ENCODE measurements at regions not wholly inside any gene's neighbourhood (a gene's known extent, or its start where the extent isn't known, plus 50 kb on each side); places are given as distances from the start of the nearest gene placed in this dataset.
"Not testable (repeated sequence)": the region's sequence is repeated elsewhere in the genome, so short reads cannot be mapped to it uniquely, and the experiment has no call there.

DNA sequence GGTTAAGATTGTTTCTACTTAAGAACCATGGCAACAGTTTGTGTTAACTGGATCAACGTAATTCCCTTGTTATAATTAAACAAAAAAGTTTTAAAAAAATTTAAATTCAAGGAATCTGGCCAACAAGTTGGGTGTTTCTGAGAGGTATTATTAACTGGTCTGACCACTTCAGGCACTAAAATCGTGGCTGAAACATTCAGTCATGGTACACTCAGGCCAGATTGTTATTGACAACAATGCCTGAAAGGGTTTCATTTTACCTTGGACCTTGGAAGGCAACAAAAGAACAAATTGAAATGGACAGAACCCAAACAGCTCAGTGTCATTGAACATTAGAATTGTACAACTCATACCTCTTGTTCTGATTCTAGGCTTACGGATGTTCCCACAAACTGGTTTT, 103.3 kb upstream of the ARMC3 start:
- DNase-seq: no peak

DNA sequence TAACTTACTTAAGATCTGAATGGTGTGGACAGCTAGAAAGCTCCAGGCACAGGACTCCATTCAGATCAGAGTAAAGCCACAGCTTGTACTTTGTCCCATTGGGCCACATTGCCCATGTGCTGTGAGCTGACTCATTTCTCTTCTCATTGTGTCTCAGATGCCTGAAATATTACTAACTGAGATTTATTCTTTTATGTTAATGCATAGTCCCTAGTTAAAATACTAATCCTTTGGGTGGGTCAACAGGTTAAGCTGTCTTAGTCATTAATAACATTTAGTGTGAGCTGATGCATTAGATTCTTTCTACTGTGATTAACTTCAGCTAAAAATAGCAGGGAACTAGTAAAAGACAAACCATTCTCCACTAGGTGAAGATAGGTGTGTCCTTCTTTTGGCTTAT, 104.7 kb upstream of the ARMC3 start:
- DNase-seq: no peak

DNA sequence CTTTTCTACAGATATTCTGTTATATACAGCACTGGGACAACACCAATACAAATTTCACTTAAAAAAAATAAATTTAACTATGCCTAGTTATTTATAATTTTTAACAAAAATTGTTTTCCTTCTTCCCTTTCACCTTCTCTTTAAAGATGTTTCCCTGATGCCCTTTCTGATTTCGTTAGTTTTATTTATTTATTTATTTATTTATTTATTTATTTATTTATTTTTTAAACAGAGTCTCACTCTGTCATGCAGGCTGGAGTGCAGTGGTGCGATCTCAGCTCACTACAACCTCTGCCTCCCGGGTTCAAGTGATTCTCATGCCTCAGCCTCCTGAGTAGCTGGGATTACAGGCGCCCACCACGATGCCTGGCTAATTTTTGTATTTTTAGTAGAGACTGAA, 105.9 kb upstream of the ARMC3 start:
- not testable (repeated sequence) for DNase-seq

DNA sequence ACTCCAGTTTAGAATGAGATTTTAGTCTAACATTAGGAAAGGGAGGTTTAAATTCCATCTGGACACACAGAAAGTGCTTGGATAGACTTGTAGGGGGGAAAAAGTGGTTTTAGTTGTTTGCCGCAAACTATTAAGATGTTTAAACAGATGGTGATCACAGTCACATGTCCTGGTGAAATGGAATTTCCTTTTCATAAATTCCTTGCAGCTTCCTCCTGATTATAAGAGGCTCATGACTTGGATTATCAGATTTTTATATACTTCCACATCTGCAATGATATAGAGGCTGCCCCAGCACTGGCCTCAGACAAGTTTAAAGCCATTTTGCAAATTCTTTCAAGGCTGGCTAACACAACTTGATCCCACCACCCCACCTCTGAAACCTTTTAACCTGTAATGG, 106.4 kb upstream of the ARMC3 start:
- DNase-seq: no peak

DNA sequence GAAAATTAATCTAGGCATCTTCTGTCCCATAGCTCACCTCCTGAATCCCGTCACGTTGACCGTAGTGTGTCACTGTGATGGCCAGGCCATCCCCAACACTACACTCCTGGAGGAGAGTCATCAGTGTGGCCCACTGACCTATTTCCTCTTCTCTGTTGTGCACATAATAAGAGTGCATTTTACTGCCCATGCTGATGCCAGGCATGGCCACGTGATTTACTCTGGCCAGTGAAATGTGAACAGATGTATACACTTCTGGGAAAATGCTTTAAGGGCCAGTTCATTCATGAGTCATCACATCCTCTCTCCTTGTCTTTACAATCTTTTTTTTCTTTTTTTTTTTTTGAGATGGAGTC, 101.9 kb upstream of the PIP4K2A start:
- no peak for DNase-seq

DNA sequence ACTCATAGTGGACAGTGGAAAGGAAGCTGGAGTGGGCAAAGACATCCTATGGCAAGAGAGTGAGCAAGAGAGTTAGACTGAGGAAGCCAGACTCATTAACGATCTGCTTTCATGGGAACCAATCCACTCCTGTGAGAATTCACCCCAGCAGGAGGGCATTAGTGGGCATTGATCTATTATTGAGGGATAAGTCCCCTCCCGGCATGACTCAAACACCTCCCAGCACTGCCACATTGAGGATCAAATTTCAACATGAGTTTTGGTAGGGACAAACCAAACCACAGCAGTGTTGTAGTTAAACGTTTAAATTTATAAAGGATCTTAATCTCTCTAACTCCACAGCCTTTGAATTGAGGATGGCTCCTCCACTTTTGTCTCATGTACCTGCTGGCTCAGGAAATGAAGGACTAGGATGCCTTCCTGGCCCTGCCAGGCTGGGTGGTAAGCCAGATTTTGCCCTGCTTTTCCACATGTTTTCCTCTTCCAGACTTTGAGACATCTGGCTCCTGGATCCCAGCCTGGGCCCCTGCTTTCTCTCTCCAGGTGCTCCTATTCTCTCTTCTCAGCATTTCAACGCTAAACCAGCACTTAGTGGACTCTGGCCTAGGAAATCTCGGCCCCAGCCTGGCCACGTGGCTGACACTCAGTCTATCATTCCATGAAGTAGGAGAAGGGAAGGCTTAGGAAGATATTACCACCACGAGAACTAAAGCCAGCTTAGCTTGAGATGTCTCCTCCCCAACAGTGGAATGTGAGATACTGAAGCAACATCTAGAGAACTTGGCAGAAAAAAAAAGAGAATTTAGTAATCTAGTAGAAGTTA, 96.5 kb upstream of the PIP4K2A start:
- no peak for DNase-seq

DNA sequence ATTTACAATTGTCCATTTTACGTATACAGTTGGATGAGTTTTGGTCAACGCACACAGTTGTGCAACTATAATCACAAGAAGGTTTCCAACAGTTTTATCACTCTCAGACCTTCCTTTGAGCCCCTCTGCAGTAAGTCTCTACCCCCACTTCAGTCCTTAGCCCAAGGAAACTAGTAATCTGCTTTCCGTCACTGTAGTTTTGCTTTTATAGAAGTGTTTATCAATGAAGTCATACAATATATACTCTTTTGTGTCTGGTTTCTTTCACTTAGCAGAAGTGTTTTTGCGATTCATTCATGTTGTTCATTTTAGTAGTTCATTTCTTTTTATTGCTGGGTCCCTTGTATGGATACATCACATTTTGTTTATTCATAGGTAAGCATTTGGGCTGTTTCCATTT, 92.9 kb upstream of the PIP4K2A start:
- no peak for DNase-seq

DNA sequence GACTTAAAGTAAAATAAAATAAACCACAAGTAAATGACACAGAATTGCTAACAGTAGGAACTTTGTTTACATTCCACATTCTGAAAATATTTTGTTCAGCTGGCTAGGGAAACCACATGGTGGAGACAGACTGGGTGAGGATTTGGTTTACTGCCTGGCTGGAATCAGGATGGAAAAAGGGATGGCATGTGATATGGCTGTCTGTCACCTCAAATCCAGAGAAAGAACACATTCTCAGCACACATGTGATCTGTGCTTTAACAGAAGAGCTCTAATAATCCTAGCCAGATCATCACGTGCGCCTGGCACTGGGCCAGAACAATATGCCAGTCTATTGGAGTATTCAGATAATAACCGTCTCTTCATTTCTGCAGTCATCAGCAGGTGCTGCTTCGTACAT, 90.9 kb upstream of the PIP4K2A start:
- no peak for DNase-seq

DNA sequence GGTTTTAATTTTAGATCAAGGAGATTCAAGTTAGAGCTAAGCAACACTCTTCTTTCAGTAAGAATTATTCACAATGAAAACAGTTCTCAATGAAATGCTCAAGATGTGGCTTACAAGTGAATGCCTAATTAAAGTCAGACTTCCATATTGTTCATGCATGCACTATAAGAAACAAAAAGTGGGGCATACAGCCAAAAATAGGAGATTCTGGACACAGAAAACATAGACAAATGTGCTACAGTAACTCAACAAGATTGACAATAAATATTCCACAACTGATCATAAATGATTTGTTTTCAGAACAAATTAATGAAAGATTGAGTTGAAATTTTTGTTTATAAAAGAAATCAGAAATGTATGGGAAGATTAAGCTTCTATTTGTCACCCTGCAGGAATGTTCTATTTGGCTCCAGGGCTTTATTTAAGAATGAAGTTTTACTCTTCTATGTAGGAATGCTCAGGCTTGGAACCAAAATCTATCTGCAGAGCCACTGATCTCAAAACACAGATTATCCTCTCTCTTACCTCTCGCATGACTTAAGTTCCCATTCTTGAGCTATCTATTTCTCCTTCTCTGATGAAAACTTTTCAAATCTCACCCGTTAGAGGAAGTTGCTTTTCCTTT, 89.0 kb upstream of the PIP4K2A start:
- DNase-seq: no peak

DNA sequence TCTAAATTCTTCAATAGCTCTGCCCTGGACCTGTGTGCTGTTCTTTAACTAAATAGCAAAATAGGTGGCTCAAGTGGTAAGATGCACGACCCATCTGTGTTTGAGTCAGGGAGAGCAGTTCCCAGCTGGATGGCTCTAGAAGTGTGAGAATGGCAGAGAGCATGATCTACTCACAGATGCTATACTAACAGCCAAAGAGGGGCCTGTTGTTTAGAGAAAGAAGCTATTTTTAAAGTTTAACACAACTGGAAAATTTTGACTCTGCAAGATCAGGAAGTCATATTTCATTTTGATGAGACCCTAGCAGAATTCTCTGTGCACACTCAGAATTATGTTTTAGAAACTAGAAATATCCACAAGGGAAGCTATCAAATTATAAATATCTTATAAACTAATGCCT, 87.4 kb upstream of the PIP4K2A start:
- DNase-seq: no peak

DNA sequence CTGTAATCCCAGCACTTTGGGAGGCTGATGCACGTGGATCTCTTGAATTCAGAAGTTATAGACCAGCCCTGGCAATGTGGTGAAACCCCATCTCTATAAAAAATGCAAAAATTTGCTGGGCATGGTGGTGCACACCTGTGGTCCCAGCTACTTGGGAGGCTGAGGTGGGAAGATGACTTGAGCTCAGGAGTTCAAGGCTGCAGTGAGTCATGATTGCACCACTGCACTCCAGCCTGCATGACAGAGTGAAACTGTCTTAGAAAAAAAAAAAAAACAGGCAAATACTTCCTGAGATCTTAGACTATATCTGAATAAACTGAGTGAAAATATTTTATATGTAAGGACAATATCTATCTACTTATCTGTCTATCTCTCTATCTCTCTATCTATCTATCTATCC, 83.4 kb upstream of the PIP4K2A start:
- DNase-seq: not testable (repeated sequence)

DNA sequence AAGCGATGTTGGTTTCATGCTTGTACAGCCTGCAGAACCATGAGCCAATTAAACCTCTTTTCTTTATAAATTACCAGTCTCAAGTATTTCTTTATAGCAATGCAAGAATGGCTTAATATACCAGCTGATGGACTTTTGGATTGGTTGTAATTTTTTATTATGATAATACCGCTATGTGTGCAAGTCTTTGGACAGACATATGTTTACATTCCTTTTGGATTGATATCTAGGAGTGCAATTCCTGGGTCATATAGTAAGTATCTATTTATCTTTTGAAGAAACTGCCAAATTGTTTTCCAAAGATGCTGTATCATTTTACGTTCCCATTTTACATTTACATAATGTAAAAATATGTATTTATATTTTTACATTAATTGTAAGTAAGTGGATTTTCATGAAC, 81.2 kb upstream of the PIP4K2A start:
- DNase-seq: no peak

DNA sequence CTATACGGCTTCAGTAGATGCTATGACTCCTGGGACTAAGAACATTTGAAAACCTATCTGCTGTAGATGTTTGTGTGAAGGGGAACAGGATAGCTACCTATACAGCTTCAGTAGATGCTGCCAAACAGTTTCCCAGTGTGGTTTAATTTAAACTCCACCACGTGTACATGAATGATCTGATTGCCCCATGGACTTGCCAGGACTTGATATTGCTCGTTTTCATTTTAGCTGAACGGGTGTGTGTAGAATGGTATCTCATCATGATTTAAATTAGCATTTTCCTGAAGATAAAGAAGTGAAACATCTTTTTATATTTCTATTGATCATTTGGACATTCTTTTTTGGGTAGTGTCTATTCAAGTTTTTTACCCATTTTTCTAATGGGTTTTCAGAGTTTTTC, 77.8 kb upstream of the PIP4K2A start:
- no peak for DNase-seq

DNA sequence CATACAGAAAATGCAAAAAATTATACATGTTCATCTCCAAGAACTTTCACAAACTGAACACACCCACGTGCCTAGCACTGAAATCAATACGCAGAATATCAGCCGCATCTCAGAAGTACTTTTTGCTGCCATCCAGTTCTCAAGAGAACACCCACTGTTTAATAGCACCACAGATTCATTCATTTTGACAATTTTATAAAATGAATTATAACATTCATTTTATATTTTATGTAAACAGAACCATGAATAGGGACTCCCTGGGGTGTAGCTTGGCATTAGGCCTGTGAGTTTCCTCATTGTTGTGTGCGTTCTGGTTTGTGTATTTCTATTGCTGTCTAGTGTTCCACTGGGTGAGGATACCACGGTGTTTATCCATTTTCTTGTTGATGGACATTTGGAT, 77.3 kb upstream of the PIP4K2A start:
- no peak for DNase-seq

DNA sequence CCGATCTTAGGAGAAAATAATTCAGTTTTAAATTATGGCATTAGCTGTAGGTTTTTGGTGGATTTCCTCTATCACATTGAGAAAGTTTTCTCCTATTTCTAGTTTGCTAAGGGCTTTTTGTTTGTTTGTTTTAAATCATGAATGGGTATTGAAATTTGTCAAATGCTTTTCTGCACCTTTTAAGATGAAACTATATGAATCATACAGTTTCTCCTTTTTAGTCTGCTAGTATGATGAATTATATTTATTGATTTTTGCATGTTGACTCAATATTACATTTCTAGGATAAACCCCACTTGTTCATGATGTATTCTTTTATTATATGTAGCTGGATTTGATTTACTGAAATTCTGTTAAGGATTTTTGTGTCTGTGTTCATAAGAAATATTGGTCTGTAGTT, 70.3 kb upstream of the PIP4K2A start:
- no peak for DNase-seq

DNA sequence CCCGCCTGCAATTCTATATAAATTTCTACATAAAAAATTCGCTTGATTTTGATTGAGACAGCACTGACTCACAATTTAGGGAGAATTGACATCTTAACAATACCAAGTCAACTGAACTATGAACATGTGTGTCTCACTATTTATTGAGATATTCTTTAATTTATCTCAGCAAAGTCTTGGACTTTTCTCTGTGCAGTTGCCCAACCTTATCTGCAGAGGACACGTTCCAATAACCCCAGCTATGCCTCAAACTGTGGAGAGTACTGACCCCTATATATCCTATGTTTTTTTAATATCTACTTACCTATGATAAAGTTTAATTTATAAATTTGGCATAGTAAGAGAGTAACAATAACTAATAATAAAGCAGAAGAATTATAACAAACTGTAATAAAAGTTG, 69.4 kb upstream of the PIP4K2A start:
- no peak for DNase-seq

DNA sequence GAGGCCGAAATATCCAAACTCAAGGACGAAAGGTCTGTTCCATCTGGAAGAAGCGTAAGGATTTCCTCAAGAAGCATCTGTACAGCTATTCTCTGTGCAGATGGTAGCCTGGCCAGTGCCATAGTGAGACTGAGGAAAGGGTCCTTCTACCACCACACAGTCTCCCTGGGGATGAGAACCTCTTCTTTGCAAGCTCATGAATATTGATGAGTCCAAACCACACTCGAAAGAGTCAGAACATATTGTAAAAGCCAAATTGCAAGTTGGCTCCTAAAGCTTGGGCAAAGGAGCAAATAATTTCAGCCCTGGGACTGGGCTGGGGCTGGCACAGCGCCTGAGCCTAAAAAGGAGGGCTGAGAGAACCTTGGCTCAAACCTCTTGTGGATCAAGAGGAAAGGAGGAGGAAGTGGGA, 66.1 kb upstream of the PIP4K2A start:
- no peak for DNase-seq

DNA sequence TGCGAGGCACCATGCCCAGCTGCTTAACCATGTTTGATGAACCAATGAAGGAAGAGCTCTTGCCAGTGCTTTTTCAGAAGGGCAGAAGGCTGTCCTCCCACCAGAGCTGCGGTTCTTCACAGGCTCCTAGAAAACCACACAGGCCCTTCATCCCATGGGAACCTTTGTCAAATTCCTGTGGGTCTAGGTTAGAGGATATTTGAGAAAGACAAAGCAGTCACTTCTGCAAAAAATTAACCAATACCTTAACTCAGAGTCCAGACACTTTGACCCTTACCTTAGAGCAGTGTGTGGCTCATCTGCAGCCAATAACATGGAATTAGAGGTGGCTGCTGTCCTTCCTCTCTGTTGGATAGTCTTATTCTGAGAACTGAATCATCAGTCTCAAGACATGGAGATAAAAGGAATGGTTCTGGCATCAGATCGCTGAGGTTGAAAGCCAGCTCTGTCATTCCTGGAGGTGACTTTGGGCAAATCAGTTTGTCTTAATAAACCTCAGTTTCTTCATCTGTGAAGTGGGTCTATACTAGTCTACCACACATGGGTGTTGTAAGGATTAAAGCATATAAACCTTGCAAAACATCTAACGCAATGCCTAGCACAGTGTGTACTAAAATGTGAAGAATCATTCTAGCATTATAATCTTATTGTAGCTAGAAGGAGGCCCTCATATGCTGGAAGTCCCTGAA, 65.1 kb upstream of the PIP4K2A start:
- DNase-seq: no peak

DNA sequence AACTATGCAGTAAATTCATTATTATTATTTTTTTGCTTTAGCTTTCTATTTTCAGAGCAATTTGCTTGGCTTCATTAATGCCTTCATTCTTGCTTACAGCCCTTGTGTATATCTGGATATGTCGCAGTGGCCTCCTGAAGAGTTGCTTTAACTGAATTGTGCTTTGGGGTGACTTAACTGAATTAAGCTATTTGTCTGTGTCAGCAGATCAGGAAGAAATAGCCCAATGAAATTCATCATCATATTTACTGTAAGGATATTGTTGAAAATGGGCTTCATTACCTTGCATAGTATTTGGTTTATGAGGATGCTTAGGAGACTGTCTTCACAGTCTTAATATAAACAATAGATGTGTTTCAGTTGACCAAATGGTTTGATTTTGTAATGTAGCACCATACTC, 59.7 kb upstream of the PIP4K2A start:
- DNase-seq: no peak

DNA sequence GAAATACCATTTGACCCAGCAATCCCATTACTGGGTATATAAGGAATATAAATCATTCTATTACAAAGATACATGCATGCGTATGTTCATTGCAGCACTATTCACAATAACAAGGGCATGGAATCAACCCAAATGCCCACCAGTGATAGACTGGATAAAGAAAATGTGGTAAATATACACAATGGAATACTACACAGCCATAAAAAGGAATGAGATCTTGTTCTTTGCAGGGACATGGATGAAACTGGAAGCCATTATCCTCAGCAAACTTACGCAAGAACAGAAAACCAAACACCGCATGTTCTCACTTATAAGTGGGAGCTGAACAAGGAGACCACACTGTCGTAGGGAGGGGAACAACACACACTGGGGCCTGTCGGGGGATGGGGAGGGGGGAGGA, 57.3 kb upstream of the PIP4K2A start:
- DNase-seq: not testable (repeated sequence)

DNA sequence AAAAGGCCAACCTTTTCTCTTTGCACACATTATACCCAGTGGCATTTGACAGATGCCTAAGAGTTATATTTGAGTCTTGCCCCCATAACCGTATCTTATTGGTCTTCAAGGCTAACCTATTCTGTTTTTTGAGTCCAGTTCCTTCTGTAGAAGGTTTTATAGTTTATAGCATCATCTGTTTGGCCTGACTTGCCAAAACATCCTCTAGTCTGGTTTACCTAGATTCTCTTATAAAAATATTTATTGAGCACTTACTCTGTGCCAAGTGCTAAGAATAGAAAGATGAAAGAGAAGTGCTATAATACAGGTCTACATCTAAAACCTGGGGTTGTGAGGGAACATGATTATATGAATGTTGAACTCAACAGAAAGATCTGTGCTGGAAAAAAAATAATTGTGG, 55.9 kb upstream of the PIP4K2A start:
- no peak for DNase-seq

DNA sequence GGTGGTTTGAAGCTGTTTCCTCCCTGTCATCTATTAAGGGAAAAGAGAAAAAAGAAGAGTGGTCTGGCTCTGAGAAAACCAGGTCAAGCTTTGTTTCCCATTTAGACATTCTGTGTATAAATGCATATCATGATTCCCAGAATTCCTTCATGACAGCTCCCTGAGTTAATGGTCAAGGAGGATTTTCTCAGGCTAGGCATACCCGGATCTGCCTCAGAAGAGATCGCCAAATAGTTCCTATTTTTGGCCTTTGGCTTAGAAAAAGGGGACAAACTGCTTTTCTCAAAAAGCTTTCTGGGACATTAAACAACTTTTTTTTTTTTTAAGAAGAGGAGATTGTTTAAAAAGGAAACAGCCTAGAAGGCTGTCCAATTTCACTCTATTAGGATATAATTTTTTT, 53.5 kb upstream of the PIP4K2A start:
- no peak for DNase-seq

DNA sequence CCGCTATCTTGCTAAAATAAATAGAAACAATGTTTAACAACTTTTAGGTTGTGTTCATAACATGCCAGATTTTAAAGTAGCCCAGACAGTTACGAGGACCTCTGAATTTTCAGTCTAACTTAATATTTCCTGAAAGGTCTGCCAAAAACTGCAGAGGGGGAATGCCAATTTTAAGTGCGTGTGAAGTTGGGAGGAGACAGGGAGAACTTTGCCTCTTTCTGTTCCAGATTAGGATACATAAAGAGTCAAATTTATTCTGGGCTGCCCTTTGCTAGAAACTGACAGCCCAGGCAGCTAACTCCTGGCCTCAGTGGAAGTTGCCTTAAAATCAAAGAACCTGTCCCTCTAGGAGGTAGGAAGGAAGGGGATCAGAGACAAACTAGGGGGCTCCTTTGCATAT, 52.3 kb upstream of the PIP4K2A start:
- DNase-seq: no peak
